CMK (cell line): ENCODE measurements at regions not wholly inside any gene's neighbourhood (a gene's known extent, or its start where the extent isn't known, plus 50 kb on each side); places are given as distances from the start of the nearest gene placed in this dataset.
"Not testable (repeated sequence)": the region's sequence is repeated elsewhere in the genome, so short reads cannot be mapped to it uniquely, and the experiment has no call there.

Experiments used
- DNase-seq: peaks from one replicate; pipeline ENCODE4 v3.0.0-alpha.2; 2010; ENCODE audit warnings: low read depth

DNA sequence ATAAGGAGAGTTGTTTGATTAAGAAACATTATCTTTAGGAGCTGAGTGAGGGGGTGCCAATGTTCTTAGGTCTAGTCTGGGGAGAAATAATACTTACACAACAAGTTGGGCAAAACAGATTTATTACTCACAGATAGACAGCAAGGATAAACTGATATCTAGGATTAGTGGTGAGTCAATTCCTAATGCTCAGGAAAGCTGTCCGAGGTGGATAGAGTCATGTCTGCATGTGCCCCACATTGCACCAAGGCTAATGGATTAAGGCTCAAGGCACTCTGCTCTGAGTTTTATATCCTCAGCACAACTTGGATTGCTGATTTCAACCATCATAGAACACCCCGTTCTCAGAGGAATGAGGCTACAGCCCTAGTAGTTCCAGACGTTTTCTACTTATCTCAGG is 1042.3 kb downstream of the OTOL1 start:
- DNase-seq: no peak

DNA sequence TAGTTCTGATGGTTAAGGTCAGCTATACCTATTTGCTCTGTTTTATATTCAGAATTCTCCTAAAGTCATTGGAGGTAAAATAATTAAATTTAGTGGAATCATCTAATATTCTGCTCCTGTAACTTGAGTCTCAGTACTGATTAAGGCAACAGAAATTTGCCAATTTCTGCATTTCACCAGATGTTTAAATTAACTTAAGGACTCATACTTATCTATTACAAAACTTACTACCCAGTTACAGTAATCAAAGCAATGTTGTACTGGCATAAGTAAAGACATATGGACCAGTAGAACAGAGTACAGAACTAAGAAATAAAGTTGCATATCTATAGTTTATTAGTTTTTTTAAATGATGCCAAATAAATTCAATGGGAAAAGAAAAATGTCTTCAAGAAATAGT is 1043.8 kb downstream of the OTOL1 start:
- DNase-seq: no peak

DNA sequence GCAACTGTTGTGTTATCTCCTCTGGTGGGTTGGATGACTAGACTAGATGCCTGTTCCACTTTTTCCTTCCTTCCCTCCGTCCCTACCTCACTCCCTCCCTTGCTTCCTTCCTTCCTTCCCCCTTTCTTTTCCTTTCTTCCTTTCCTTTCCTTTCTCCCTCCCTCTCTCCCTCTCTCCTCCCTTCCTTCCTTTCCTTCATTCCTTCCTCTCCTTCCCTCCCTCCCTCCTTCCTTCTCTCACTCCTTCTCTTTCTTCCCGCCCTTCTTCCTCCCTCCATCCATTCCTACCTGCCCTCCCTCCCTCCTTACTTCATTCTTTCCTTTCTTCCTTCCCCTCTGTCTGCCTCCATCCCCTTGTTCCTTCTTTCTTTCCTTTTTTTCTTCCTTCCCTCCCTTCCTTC is 1045.3 kb downstream of the OTOL1 start:
- no peak for DNase-seq

DNA sequence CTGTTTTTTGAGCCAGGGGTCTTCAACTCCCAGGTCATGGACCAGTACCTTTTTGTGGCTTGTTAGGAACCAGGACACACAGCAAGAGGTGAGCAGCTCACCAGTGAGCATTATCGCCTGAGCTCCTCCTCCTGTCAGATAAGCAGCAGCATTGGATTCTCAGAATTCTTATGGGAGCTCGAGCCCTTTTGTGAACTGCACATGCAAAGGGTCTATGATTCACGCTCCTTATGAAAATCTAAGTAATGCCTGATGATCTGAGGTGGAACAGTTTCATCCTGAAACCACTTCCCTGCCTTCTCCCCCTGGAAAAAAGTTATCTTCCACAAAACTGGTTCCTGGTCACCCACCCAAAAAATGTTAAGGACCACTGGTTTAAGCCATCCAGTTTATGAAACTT is 1047.6 kb downstream of the OTOL1 start:
- DNase-seq: no peak

DNA sequence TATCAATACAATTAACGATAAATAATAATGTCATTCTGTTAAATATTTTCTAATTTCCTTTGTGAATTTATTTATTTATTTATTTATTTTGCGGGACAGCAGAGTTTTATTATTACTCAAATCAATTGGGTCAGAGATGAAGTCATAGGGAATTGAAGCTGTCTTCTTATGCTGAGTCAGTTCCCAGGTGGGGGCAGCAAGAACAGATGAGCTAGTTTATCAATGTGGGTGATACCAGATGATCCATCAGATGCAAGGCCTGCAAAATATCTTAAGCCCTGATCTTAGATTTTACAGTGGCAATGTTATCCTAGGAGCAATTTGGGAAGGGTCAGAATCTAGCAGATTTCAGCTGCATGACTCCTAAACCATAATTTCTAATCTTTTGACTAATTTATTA is 1050.3 kb downstream of the OTOL1 start:
- DNase-seq: no peak

DNA sequence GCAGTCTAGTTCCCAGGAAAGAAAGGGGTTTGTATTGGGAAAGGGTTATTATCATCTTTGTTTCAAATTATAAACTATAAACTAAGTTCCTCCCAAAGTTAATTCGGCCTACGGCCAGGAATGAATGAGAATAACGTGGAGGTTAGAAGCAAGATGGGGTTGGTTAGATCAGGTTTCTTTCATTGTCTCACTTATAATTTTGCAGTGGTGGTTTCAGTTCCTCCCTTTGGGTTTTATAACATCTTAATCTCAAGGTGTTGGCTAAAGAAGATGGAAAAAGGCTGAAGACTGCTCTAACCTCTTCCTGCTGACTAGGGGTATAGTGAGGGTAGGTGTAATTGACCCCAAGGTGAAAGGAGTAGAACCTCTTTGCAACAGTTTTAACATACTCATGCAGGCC is 1050.7 kb downstream of the OTOL1 start:
- no peak for DNase-seq

DNA sequence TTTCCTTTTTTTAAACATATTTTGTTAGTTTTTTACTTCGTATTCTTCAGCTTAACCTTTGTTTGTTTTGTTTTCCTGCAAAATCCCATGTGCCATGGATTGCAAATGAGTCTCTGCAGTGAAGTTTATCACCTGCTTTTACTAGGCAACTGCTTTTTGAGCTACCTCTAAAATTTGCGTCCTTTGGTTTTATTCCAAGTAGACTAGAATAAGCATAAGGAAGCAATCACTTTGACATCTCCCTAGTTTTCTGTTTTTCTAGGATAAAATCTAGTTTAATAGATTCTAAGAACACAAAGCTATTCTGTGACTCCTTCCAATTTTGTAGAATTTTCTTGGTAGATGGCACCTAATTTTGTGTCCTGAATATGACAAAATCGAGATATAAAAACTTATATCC is 1059.2 kb downstream of the OTOL1 start:
- DNase-seq: no peak

DNA sequence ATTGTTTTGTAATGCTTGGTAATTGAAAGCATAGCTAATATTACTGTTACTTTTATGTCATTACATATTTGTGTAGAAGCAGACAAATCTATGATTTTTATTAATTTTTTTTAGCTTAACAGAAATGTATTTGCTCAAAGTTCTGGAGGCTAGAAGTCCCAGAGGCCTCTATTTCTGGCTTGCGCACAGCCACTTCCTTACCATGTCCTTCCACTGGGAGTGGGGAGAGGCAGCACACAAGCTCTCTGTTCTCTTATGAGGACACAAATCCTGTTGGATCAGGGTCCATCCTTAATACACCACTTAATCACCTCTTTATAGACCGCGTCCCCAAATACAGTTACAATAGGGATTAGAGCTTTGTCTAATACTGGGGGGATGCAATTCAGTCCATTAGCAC is 1061.4 kb downstream of the OTOL1 start:
- DNase-seq: no peak

DNA sequence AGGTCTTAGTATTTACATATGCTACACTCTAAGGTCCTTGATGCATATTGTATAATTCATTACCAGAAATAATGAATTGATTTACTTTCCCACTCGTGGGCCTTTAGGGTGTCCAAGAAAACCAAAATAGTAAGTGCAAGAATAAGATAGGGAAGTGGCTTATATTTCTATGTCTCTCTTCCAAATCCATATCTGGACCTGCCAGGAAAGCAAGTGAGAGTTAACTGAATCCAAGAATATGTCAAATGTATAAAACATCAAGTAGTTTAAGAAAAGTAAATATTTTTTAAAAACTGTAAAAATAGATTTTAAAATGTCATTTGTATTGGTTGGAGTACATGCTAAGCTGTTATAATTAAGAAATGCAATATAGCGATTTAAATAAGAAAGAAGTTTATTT is 1072.1 kb downstream of the OTOL1 start:
- DNase-seq: no peak

DNA sequence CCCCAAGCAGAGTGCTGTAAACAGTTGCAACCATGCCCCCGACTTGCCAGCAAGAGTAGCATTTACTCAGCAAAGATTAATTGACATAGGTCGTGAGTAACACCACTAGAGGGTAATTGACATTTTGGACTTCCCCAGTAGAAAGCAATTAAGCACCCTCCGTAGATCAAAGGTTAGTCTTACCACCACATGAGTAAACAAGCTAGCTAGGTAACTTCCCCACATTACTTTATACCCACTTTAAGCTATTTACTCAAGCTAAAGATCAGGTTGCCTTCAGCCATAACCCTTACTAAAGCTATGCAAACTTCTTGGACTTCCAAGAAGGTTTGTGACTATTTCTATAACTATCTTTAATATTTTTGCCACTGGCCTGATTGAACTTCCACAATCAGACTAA is 1072.7 kb downstream of the OTOL1 start:
- no peak for DNase-seq

DNA sequence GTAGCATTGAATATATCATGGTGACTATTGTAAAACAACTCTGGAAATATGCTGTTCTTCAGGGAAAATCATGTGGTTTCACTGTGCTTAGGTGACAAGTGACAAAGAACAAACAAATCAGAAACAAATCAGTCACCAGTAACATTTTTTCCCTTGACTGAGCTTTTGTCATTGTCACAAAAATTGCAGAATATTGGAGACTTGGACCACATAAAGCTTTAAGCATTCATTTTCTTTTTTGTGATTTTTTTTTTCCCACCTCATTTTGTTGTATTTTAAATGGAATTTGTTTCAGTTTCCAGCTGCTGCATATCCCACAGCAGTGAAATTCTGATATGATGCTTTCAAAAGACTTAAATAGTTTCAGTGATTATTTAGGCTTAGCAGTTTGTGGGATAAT is 1088.4 kb downstream of the OTOL1 start:
- DNase-seq: no peak

DNA sequence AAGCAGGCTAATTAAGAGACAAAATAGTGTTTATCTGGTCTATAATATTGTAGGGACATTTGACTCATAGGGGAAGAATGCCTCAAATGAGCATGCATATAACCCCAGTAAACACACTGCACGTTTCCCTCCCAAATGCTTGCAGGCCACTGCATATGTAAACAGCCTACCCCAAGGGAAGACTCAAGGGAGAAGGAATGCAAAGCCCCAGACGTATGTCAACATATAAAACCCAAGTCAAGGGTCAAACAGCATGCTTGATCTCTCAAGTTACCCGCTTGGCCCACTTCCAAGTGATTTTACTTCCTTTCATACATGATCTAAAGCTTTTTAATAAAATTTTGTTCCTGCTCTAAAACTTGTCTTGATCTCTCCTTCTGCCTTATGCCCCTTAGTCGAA is 1090.0 kb downstream of the OTOL1 start:
- no peak for DNase-seq

DNA sequence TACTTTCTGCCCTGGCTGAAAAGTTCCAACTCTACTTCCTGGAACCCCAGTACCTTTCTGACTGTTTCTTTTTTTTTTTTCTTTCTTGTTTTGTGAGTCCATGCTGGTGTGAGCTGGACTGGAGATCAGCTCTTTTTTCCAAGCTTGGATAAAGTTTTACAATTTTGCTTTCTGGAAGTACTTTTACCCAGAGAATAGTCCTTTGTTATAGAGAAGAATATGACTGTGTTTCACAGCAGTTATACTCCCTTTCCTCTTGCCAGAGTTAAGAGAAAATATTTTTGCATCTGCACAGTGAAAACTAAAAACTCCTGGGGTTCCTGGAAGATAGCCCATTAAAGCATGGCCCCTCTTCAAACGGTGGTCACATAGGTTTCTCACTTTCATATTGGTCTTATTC is 1100.6 kb downstream of the OTOL1 start:
- DNase-seq: no peak

DNA sequence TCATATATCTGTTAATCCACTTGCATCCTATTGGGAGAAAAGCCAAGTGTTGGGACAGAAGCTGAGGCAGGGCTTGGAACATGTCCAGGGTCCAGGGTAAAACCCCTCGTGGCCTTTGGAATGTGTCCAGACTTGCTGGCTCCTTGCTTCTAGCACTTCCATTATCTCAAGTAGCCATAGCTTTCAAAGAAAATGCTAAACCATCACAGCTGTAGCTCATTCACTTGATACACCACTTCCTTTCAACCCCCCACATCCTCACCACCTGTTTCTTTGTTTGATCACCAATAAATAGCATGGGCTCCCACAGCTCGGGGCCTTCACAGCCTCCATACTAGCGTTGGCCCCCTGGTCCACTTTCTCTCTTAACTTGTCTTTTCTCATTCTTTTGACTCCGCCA is 1101.9 kb downstream of the OTOL1 start:
- not testable (repeated sequence) for DNase-seq

DNA sequence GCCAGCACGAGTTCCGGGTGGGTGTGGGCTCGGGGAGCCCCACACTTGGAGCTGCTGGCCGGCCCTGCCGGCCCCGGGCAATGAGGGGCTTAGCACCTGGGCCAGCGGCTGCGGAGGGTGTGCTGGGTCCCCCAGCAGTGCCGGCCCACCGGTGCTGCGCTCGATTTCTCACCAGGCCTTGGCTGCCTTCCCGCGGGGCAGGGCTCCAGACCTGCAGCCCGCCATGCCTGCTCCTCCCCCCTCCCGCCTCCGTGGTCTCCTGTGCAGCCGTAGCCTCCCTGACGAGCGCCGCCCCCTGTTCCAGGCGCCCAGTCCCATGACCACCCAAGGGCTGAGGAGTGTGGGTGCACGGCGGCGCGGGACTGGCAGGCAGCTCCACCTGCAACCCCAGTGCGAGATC is 1103.1 kb downstream of the OTOL1 start:
- not testable (repeated sequence) for DNase-seq

DNA sequence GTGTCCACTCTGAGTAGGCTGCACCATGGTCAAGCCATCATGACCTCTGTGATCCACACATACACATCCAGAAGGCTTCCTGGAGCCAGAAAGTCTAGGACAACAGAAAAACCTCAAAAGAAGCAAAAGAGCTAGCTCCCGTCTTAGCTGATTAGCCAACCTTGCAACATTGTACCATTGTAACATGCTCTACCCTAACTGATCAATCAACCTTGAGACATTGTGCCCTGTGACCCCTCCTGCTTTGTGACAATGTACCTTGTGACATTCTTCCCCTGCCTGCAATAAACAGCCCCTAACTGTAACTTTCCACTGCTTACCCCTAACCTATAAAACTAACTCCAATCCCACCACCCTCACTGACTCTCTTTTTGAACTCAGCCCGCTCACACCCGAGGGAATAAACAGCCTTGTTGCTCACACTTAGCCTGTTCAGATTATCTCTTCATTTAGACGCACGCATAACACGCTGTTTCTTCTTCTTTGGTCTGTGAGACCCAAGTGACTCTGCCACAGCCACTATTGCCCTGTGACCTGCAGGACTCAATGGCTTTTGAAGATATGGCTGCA is 1104.6 kb downstream of the OTOL1 start:
- DNase-seq: no peak

DNA sequence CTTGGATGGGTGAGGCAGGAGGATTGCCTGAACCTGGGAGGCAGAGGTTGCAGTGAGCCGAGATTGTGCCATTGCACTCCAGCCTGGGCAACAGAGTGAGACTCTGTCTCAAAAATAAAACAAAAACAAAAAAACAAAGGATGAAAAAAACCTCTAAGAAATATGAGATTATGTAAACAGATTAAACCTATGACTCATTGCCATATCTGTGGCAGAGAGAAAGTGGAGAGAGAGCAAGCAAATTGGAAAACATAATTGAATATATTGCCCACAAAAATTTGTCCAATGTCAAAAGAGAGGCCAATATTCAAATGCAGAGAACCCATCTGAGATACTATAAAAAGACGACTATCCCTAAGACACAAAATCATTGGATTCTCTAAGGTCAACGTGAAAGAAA is 1106.0 kb downstream of the OTOL1 start:
- DNase-seq: no peak

DNA sequence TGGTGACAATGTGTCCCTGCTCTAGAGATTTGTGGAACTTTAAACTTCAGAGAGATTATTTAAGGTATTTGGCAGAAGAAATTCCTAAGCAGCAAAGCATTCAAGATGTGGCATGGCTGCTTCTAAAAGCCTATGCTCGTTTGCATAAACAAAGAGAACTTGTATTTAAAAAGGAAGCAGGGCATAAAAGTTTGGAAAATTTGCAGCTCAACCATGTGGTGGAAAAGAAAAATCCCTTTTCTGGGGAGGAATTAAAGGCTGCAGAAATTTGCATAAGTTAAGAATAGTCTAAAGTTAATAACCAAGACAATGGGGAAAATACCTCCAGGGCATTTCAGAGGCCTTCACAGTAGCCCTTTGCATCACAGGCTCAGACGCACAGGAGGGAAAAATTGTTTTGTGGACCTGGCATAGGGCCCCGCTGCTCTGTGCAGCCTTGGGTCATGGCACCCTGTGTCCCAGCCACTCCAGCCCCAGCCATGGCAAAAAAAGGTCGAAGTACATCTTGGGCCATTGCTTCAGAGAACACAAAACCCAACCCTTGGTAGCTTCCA is 1109.1 kb downstream of the OTOL1 start:
- no peak for DNase-seq

DNA sequence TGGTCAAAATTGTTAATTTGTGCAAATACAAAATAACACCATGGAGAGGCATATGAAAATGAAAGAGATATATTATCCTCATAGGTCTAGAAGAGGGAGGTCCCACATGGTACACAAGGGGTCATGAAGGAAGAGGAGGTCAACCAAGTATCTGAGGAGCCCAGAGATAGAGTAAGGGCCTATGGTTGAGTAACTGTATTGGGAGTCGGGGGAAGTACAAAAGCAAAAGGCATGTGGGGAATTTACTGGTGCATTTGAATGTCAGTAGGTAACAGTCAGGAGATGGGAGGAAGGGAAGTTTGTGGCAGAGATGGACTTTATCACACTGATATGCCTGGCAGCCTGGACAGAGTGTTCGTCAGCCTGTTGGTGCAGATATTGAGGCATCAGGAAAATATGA is 1113.7 kb downstream of the OTOL1 start:
- DNase-seq: no peak

DNA sequence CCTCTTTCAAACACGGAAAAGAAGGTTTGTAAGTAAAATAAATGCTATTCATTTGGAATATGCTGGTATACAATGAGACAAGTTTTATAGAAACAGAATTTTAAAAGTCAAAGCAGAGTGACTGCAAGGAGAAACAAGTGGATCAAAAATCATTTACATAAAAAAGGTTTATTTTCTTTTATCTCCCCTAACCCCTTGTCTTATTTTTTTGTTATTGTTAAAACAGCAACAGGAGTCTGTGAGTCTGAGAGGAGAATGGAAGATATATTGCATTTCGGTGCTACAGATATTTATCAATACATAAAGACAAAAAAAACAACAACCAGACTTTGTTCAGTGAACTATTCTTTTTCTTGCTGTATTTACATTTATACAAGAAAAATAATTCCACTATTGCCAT is 1116.4 kb downstream of the OTOL1 start:
- DNase-seq: no peak

DNA sequence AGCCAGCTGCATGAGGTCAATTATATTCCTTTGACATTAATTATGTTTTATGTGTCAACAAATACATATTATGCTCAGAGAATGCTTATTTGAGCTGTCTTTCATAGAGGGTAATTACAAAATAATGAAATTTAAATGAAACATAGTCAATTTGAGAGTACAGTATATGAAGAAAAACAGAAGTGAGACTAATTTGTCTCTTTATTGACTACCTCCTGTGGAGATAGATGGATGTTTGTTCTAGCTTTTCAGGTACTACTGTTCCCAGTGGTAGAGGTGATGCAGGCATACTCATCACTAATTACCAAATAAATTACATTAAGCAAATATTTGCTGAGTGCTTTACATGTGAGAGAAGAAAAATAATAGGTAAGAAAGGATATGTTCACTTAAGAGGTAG is 1129.6 kb downstream of the OTOL1 start:
- no peak for DNase-seq

DNA sequence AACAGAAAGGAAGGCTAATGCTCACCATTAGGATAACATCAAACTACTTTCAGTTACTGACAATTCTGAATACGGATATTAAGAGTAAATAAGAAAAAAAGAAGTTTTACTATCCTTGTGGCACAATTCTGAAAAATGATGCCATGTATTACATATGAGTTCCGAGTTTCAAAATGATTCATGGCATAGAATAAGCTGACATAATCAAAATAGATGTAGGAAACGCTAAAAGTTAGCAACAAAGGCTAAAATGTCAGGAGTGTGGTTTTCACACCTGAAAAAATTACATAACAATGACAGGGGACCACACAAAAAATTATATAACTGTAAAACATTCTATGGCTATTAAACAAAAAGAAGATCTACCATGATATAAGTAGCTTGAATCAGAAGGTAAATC is 1131.9 kb downstream of the OTOL1 start:
- DNase-seq: no peak

DNA sequence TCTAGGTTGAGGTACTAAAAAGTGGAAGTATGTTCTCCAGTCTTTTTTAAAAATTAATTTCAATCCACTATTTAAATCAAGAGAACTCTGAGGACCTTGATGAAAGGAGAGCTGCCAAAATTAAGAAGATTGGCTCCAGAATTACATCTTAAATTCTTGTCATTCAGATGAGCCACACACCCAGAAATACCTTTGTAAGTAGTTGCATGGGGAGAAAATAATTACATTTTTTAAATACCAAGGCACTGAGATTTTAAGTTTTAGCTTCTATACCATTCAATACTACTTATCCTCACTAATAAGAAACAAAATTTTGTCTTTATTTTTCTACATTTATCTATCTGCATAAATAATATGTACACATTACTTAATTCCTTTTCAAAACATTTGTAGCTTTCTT is 1132.8 kb downstream of the OTOL1 start:
- DNase-seq: no peak

DNA sequence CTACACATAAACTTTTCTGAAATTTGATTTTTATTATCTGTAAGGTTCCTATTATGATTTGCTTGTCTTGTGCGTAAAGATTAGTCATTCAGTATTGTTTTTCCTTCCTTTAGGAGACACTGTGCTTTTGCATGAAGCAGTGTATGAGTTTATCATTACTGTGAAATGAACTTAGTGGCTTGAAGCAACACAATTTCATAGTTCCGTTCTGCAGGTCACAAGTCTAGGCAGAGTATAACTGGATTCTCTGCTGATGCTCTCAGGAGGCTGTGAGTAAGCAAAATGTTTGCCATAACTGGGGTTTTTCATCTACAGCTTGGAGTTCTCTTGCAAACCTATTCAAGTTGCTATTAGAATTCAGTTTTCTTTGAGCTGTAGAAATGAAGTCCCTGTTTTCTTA is 1136.1 kb downstream of the OTOL1 start:
- no peak for DNase-seq

DNA sequence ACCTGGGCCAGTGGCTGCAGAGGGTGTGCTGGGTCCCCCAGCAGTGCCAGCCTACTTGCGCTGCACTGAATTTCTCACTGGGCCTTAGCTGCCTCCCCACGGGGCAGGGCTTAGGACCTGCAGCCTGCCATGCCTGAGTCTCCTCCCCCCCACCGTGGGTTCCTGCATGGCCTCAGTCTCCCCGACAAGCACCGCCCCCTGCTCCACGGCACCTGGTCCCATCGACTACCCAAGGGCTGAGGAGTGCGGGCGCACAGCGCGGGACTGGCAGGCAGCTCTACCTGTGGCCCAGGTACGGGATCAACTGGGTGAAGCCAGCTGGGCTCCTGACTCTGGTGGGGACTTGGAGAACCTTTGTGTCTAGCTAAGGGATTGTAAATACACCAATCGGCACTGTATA is 1143.6 kb downstream of the OTOL1 start:
- not testable (repeated sequence) for DNase-seq
